ENCODE measurements at regions not wholly inside any gene's neighbourhood (a gene's known extent, or its start where the extent isn't known, plus 50 kb on each side); places are given as distances from the start of the nearest gene placed in this dataset.

DNA sequence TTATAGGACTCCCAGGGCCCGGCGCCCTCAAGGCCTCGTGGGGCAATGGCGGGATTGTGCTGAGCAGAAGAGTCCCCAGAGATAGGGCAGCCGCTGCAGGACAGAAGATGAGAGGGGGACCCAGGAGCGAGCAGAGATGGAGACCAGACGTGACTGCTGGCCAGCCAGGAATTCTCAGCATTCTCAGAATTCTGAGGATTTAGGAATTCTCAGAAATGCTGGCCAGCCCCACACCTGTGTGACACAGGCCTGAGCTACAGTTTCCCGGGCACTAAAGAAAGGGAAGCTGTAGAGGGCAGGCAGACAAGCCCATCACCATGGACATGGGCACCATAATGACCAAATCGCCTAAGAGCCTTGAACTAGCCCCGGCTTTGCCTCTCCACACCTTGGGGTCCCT lies 186.2 kb upstream of the CDH4 start:
- no peaks in the 10 kb centered on the region for H3K79me2 ChIP-seq (ENCODE audit: low read depth)
- no peak overlapping the region for H3K4me3 Mint-ChIP-seq
- no peak for TF ChIP-seq EZH2 (IDR thresholded peaks at IDR 0.05)
- TF ChIP-seq, protein P1, sequence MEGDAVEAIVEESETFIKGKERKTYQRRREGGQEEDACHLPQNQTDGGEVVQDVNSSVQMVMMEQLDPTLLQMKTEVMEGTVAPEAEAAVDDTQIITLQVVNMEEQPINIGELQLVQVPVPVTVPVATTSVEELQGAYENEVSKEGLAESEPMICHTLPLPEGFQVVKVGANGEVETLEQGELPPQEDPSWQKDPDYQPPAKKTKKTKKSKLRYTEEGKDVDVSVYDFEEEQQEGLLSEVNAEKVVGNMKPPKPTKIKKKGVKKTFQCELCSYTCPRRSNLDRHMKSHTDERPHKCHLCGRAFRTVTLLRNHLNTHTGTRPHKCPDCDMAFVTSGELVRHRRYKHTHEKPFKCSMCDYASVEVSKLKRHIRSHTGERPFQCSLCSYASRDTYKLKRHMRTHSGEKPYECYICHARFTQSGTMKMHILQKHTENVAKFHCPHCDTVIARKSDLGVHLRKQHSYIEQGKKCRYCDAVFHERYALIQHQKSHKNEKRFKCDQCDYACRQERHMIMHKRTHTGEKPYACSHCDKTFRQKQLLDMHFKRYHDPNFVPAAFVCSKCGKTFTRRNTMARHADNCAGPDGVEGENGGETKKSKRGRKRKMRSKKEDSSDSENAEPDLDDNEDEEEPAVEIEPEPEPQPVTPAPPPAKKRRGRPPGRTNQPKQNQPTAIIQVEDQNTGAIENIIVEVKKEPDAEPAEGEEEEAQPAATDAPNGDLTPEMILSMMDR (IDR thresholded peaks at IDR 0.05): no peak
- no peak for TF ChIP-seq EZH2phosphoT487 (IDR thresholded peaks at IDR 0.05)
- H3K9me3 ChIP-seq (ENCODE audit: low read depth): no peaks in the 10 kb centered on the region
- H3K4me1 ChIP-seq: no peaks in the 10 kb centered on the region
- H3K4me2 ChIP-seq: no peak overlapping the region
- no peaks in the 10 kb centered on the region for H4K20me1 ChIP-seq (ENCODE audit: low read depth)
- H3K4me1 Mint-ChIP-seq: peaks cover 9% of the 10 kb centered on the region
- DNase-seq (ENCODE audit: low spot score): no peak
- no peak overlapping the region for H3K27ac ChIP-seq
- peaks cover 6% of the 10 kb centered on the region for H3K27me3 Mint-ChIP-seq (ENCODE audit: insufficient read depth, low read depth)
- no peak overlapping the region for H3K27ac Mint-ChIP-seq
- H3F3A ChIP-seq (ENCODE audit: low read depth): no peaks in the 10 kb centered on the region
- no peaks in the 10 kb centered on the region for H3K36me3 ChIP-seq
- H3K36me3 Mint-ChIP-seq: no peaks in the 10 kb centered on the region
- H3K4me3 ChIP-seq: no peak overlapping the region
- H3K9ac ChIP-seq: no peak overlapping the region
- no peak overlapping the region for H2AFZ ChIP-seq (replicated peaks)
- H3K9me3 Mint-ChIP-seq: peaks cover 2% of the 10 kb centered on the region
- H3K27me3 ChIP-seq: peaks cover 11% of the 10 kb centered on the region

- no peaks in the 10 kb centered on the region for H3F3A ChIP-seq (ENCODE audit: low read depth)
- no peaks in the 10 kb centered on the region for H4K20me1 ChIP-seq (ENCODE audit: low read depth)
- DNase-seq (ENCODE audit: low spot score): no peak
- TF ChIP-seq, protein P1 (IDR thresholded peaks at IDR 0.05): no peak
- TF ChIP-seq EZH2phosphoT487 (IDR thresholded peaks at IDR 0.05): no peak
- TF ChIP-seq EZH2 (IDR thresholded peaks at IDR 0.05): no peak
- Mint-ChIP-seq H3K27ac (no peak overlapping the region), H3K36me3 (no peaks in the 10 kb centered on the region), H3K4me3 (no peak overlapping the region), H3K27me3 (ENCODE audit: insufficient read depth, low read depth) (peaks cover 6% of the 10 kb centered on the region), H3K9me3 (peaks cover 2% of the 10 kb centered on the region), H3K4me1 (peaks cover 9% of the 10 kb centered on the region)
- H3K4me2 ChIP-seq: no peak overlapping the region
- no peak overlapping the region for H3K27ac ChIP-seq
- no peaks in the 10 kb centered on the region for H3K79me2 ChIP-seq (ENCODE audit: low read depth)
- no peak overlapping the region for H3K9ac ChIP-seq
- H3K4me3 ChIP-seq: no peak overlapping the region
- H3K27me3 ChIP-seq: peaks cover 4% of the 10 kb centered on the region
- H3K36me3 ChIP-seq: no peaks in the 10 kb centered on the region
- no peak overlapping the region for H2AFZ ChIP-seq (replicated peaks)
- no peaks in the 10 kb centered on the region for H3K9me3 ChIP-seq (ENCODE audit: low read depth)
- H3K4me1 ChIP-seq: no peaks in the 10 kb centered on the region
These were observed 185.5 kb upstream of the CDH4 start for GRCh38 chr20:61066526-61066925.

GRCh38 chr20:61067221-61067620 lies 184.8 kb upstream of the CDH4 start:
- H3K36me3 Mint-ChIP-seq: no peaks in the 10 kb centered on the region
- TF ChIP-seq, protein P1 (IDR thresholded peaks at IDR 0.05): no peak
- TF ChIP-seq EZH2 (IDR thresholded peaks at IDR 0.05) (no peak), EZH2phosphoT487 (IDR thresholded peaks at IDR 0.05) (no peak)
- H3K9ac ChIP-seq: no peak overlapping the region

More at GRCh38 chr20:61067221-61067620, 184.8 kb upstream of the CDH4 start:
- Mint-ChIP-seq H3K4me1 (peaks cover 9% of the 10 kb centered on the region), H3K27ac (no peak overlapping the region), H3K27me3 (ENCODE audit: insufficient read depth, low read depth) (peaks cover 6% of the 10 kb centered on the region), H3K9me3 (no peaks in the 10 kb centered on the region), H3K4me3 (no peak overlapping the region)
- H4K20me1 ChIP-seq (ENCODE audit: low read depth): no peaks in the 10 kb centered on the region
- H3K4me1 ChIP-seq: no peaks in the 10 kb centered on the region
- H3K4me3 ChIP-seq: no peak overlapping the region
- no peaks in the 10 kb centered on the region for H3K36me3 ChIP-seq
- H3K27me3 ChIP-seq: no peaks in the 10 kb centered on the region
- H3K9me3 ChIP-seq (ENCODE audit: low read depth): no peaks in the 10 kb centered on the region
- H2AFZ ChIP-seq (replicated peaks): no peak overlapping the region
- no peak overlapping the region for H3K4me2 ChIP-seq
- no peak for DNase-seq (ENCODE audit: low spot score)
- no peaks in the 10 kb centered on the region for H3F3A ChIP-seq (ENCODE audit: low read depth)
- no peak overlapping the region for H3K27ac ChIP-seq
- no peaks in the 10 kb centered on the region for H3K79me2 ChIP-seq (ENCODE audit: low read depth)
